Naive thymus-derived CD4-positive, alpha-beta T cell (primary cell): ENCODE measurements at regions not wholly inside any gene's neighbourhood (a gene's known extent, or its start where the extent isn't known, plus 50 kb on each side); places are given as distances from the start of the nearest gene placed in this dataset.

ENCODE experiments used
- ATAC-seq: fragments of 150-1000 bp; cut with Tn5 transposase; 2 replicates; pipeline ENCODE4 v1.10.0; 2021; ENCODE audit warnings: mild to moderate bottlenecking, moderate library complexity
- CTCF ChIA-PET: fragments of 350-600 bp; sonication (Branson Sonifier 250); formaldehyde crosslinking; loops from one replicate; lab custom pipeline; 2021; ENCODE audit warnings: antibody characterized with exemption; lab: Charles Lee
- POLR2A ChIA-PET: fragments of 350-600 bp; sonication (Branson Sonifier 250); formaldehyde crosslinking; loops from one replicate; lab custom pipeline; 2021; ENCODE audit warnings: antibody characterized with exemption, inconsistent platforms; lab: Charles Lee
- DNase-seq, 9 donors: peaks; one replicate each; pipeline versions ENCODE4 v3.0.0 to v3.0.0-alpha.2; 2020 to 2022; ENCODE audit warnings: mixed read lengths in 1 of 9
- H3K27ac ChIP-seq: one replicate; pipeline ENCODE4 v1.7.0; 2013; ENCODE audit warnings: mild to moderate bottlenecking, low read depth, low read length, moderate library complexity
- H3K27me3 ChIP-seq, 2 donors: one replicate each; pipeline ENCODE4 v1.7.0; 2013; ENCODE audit warnings: low read length in 2 of 2, mild to moderate bottlenecking in 2 of 2, moderate library complexity in 2 of 2; ENCODE audit not compliant: control insufficient read depth in 2 of 2, insufficient read depth in 2 of 2
- H3K36me3 ChIP-seq, 3 experiments: 1 replicate in 2 of 3; 2 replicates in 1 of 3; pipeline ENCODE4 v1.7.0; 2013; ENCODE audit warnings: low read length in 3 of 3, mild to moderate bottlenecking in 3 of 3, moderate library complexity in 1 of 3; ENCODE audit not compliant: insufficient read depth in 3 of 3, control insufficient read depth in 2 of 3
- H3K4me1 ChIP-seq, 2 donors: one replicate each; pipeline ENCODE4 v1.7.0; 2013; ENCODE audit warnings: low read length in 2 of 2, mild to moderate bottlenecking in 2 of 2, moderate library complexity in 1 of 2; ENCODE audit not compliant: control insufficient read depth in 2 of 2, insufficient read depth in 2 of 2
- H3K4me3 ChIP-seq: 2 replicates; pipeline ENCODE4 v1.7.0; 2013; ENCODE audit warnings: mild to moderate bottlenecking, low read length
- H3K9me3 ChIP-seq, 3 experiments: 1 replicate in 2 of 3; 2 replicates in 1 of 3; pipeline ENCODE4 v1.7.0; 2013; ENCODE audit warnings: low read length in 3 of 3; ENCODE audit not compliant: control insufficient read depth in 2 of 3
- H3K27ac Mint-ChIP-seq, 9 donors: one replicate each; pipeline ENCODE4 v1.8.0; 2020 to 2022; ENCODE audit warnings: mixed read lengths in 9 of 9, mild to moderate bottlenecking in 8 of 9, moderate library complexity in 5 of 9, inconsistent platforms in 2 of 9
- H3K27me3 Mint-ChIP-seq, 5 donors: one replicate each; pipeline ENCODE4 v1.8.0; 2021 to 2022; ENCODE audit warnings: mixed read lengths in 5 of 5, mild to moderate bottlenecking in 1 of 5
- H3K36me3 Mint-ChIP-seq, 5 donors: one replicate each; pipeline ENCODE4 v1.8.0; 2020 to 2022; ENCODE audit warnings: mixed read lengths in 5 of 5, mild to moderate bottlenecking in 3 of 5, inconsistent platforms in 1 of 5
- H3K4me1 Mint-ChIP-seq, 7 donors: one replicate each; pipeline ENCODE4 v1.8.0; 2020 to 2022; ENCODE audit warnings: mixed read lengths in 7 of 7, mild to moderate bottlenecking in 3 of 7, inconsistent platforms in 1 of 7
- H3K4me3 Mint-ChIP-seq, 10 donors: one replicate each; pipeline ENCODE4 v1.8.0; 2020 to 2022; ENCODE audit warnings: mild to moderate bottlenecking in 10 of 10, mixed read lengths in 10 of 10, moderate library complexity in 6 of 10, inconsistent platforms in 2 of 10
- H3K9me3 Mint-ChIP-seq, 11 donors: one replicate each; pipeline ENCODE4 v1.8.0; 2020 to 2022; ENCODE audit warnings: mixed read lengths in 11 of 11, mild to moderate bottlenecking in 4 of 11, inconsistent platforms in 1 of 11, moderate library complexity in 1 of 11
- intact Hi-C, 2 donors: fragments of 100-400 bp; cut with micrococcal nuclease; formaldehyde crosslinking; loops; one replicate each; pipeline ENCODE4 v1.15.1; 2023

GRCh38 chr3:127395663-127396355 lies 108.0 kb upstream of the PRR20G start:
- H3K4me3 Mint-ChIP-seq: no peak overlapping the region
- CTCF ChIA-PET: no interaction called here
- ATAC-seq: no peak
- Histone ChIP-seq H3K27ac (no peak overlapping the region), H3K4me3 (no peak overlapping the region), H3K9me3 (no peaks in the 10 kb centered on the region), H3K4me1 (no peaks in the 10 kb centered on the region), H3K36me3 (no peaks in the 10 kb centered on the region), H3K27me3 (no peaks in the 10 kb centered on the region)
- peaks cover 0 to 40% (median 13%) of the 10 kb centered on the region in 5 donors for H3K27me3 Mint-ChIP-seq
- H3K27ac Mint-ChIP-seq: no peak overlapping the region
- POLR2A ChIA-PET: no interaction called here
- no peaks in the 10 kb centered on the region for H3K4me1 Mint-ChIP-seq
- intact Hi-C loops: no loop called here
- H3K9me3 Mint-ChIP-seq: peaks cover 0 to 9% (median 0%) of the 10 kb centered on the region in 11 donors
- no peaks in the 10 kb centered on the region for H3K36me3 Mint-ChIP-seq
- DNase-seq: peak in 1 of 9 donors; percentile 9

DNA sequence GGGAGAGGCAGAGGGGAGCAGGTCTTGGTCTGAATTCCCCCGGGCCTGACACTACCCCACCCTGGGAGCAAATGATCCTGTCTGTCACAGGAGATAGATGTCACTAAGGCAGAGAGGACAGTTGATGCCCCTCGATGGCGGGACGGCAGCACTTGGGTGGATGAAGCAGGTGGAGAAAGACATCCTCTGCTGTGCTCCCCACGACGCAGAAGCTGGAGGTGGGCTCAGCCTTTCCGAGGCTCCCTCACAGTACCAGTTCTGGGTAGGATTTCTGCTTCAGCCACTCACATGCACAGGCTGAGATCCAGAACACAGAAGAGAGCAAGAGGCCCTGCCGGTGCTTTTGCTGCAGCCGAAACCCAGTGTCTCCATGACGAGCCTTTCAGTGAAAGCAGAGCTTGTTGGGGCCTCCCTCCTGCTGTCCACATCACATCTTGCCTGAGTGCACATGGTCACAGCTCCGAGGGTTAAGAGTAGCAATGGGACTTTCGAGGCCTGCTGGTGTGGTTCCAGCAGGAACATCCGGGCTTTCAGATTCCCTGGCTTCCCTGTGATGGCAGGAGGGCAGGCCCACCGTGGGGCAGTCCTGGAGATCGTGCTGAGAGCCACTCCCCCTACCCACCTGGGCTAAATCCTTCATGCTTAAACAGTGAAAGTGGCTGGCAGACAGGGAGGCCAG lies 107.3 kb upstream of the PRR20G start:
- CTCF ChIA-PET: no interaction called here

GRCh38 chr3:127394031-127394430 lies 106.2 kb upstream of the PRR20G start:
- intact Hi-C loops: no loop called here
- H3K4me1 ChIP-seq: no peaks in the 10 kb centered on the region
- H3K36me3 Mint-ChIP-seq: no peaks in the 10 kb centered on the region
- POLR2A ChIA-PET: no interaction called here
- peaks cover 0 to 52% (median 13%) of the 10 kb centered on the region in 5 donors for H3K27me3 Mint-ChIP-seq
- no peak overlapping the region for H3K27ac Mint-ChIP-seq
- ATAC-seq: no peak
- no peaks in the 10 kb centered on the region for H3K27me3 ChIP-seq
- CTCF ChIA-PET: no interaction called here
- no peaks in the 10 kb centered on the region for H3K36me3 ChIP-seq
- no peak overlapping the region for H3K27ac ChIP-seq
- H3K4me3 ChIP-seq: no peak overlapping the region
- no peak overlapping the region for H3K4me3 Mint-ChIP-seq
- H3K9me3 Mint-ChIP-seq: peaks cover 0 to 4% (median 0%) of the 10 kb centered on the region in 11 donors
- no peak for DNase-seq
- H3K4me1 Mint-ChIP-seq: no peaks in the 10 kb centered on the region
- H3K9me3 ChIP-seq: no peaks in the 10 kb centered on the region

More for the DNA sequence above, 107.3 kb upstream of the PRR20G start:
- peaks cover 0 to 47% (median 13%) of the 10 kb centered on the region in 5 donors for H3K27me3 Mint-ChIP-seq
- no peaks in the 10 kb centered on the region for H3K36me3 Mint-ChIP-seq
- Histone ChIP-seq H3K9me3 (no peaks in the 10 kb centered on the region), H3K36me3 (no peaks in the 10 kb centered on the region), H3K4me1 (no peaks in the 10 kb centered on the region), H3K4me3 (no peak overlapping the region), H3K27me3 (no peaks in the 10 kb centered on the region), H3K27ac (no peak overlapping the region)
- POLR2A ChIA-PET: no interaction called here
- DNase-seq (no peak), ATAC-seq (no peak)
- intact Hi-C loops: no loop called here
- H3K9me3 Mint-ChIP-seq: peaks cover 0 to 4% (median 0%) of the 10 kb centered on the region in 11 donors
- no peak overlapping the region for H3K4me3 Mint-ChIP-seq
- no peaks in the 10 kb centered on the region for H3K4me1 Mint-ChIP-seq
- no peak overlapping the region for H3K27ac Mint-ChIP-seq

- ChIA-PET POLR2A (no interaction called here), CTCF (no interaction called here)
- H3K4me3 Mint-ChIP-seq: no peak overlapping the region
- Histone ChIP-seq H3K4me1 (no peaks in the 10 kb centered on the region), H3K27ac (no peak overlapping the region), H3K4me3 (no peak overlapping the region), H3K36me3 (no peaks in the 10 kb centered on the region), H3K9me3 (no peaks in the 10 kb centered on the region), H3K27me3 (no peaks in the 10 kb centered on the region)
- ATAC-seq: no peak
- H3K27me3 Mint-ChIP-seq: peaks cover 0 to 55% (median 13%) of the 10 kb centered on the region in 5 donors
- H3K27ac Mint-ChIP-seq: no peak overlapping the region
- peak in 1 of 9 donors; percentile 14 for DNase-seq
- no peaks in the 10 kb centered on the region for H3K4me1 Mint-ChIP-seq
- peaks cover 0 to 4% (median 0%) of the 10 kb centered on the region in 11 donors for H3K9me3 Mint-ChIP-seq
- intact Hi-C loops: no loop called here
- H3K36me3 Mint-ChIP-seq: no peaks in the 10 kb centered on the region
These were observed 105.4 kb upstream of the PRR20G start for GRCh38 chr3:127393131-127393820.

GRCh38 chr3:127392156-127392490 lies 104.3 kb upstream of the PRR20G start:
- POLR2A ChIA-PET: no interaction called here
- Histone ChIP-seq H3K36me3 (no peaks in the 10 kb centered on the region), H3K4me3 (no peak overlapping the region), H3K27ac (no peak overlapping the region), H3K27me3 (no peaks in the 10 kb centered on the region), H3K9me3 (no peaks in the 10 kb centered on the region), H3K4me1 (no peaks in the 10 kb centered on the region)
- ATAC-seq (no peak), DNase-seq (peak in 1 of 9 donors; percentile 15)
- no peak overlapping the region for H3K4me3 Mint-ChIP-seq
- H3K27me3 Mint-ChIP-seq: peaks cover 0 to 54% (median 11%) of the 10 kb centered on the region in 5 donors
- no peak overlapping the region for H3K27ac Mint-ChIP-seq
- intact Hi-C loops: no loop called here
- CTCF ChIA-PET: interaction anchor here (0.7 kb wide), 1 partner anchor 126 kb away, joined by 3 read pairs; no protein-coding TSS in a partner anchor
- H3K9me3 Mint-ChIP-seq: peaks cover 0 to 4% (median 0%) of the 10 kb centered on the region in 11 donors
- H3K4me1 Mint-ChIP-seq: no peaks in the 10 kb centered on the region
- H3K36me3 Mint-ChIP-seq: no peaks in the 10 kb centered on the region

DNA sequence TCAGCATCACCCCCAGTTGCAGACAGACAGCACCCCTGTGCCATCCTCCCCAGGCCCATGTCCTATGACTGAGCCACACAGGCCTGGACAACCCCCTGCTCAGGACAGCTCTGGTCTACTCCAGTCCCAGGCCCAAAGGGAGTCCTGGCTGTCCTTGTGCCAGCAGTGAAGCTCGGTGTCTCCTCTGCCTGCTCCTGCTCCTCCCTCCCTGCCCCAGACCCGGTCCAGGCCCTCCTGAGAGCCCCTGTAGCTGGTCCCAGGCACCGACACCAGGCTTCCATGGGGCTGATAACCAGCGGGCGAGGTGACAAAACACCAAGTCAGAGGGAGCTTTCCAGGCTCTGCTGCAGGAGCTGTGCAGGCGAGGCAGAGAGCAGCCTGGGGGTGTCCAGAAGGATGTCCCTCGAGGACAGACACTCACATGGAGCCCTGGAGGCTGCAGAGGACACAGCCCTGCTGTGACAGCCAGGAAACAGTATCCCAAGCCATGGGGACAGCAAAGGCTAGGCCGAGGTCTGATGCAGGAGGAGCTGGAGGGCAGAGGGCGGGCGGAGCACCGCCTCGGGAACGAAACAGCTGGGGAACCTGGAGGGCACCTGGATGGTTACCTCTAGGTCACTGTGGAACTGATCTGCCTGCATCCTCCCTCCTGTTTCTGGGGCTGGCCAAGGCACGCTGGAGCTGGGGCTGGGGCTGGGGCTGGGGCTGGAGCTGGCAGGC lies 103.8 kb upstream of the PRR20G start:
- Mint-ChIP-seq H3K36me3 (no peaks in the 10 kb centered on the region), H3K4me3 (no peak overlapping the region), H3K27ac (no peak overlapping the region), H3K27me3 (peaks cover 0 to 54% (median 11%) of the 10 kb centered on the region in 5 donors), H3K4me1 (no peaks in the 10 kb centered on the region), H3K9me3 (peaks cover 0 to 4% (median 0%) of the 10 kb centered on the region in 11 donors)
- H3K4me3 ChIP-seq: no peak overlapping the region
- no peaks in the 10 kb centered on the region for H3K27me3 ChIP-seq
- H3K36me3 ChIP-seq: no peaks in the 10 kb centered on the region
- no peaks in the 10 kb centered on the region for H3K9me3 ChIP-seq
- DNase-seq (no peak), ATAC-seq (peak; percentile 26)
- no peaks in the 10 kb centered on the region for H3K4me1 ChIP-seq
- ChIA-PET POLR2A (no interaction called here), CTCF (interaction anchor here (0.7 kb wide), 1 partner anchor 126 kb away, joined by 3 read pairs; no protein-coding TSS in a partner anchor)
- no peak overlapping the region for H3K27ac ChIP-seq
- intact Hi-C loops: no loop called here
